ENCODE measurements at regions not wholly inside any gene's neighbourhood (a gene's known extent, or its start where the extent isn't known, plus 50 kb on each side); places are given as distances from the start of the nearest gene placed in this dataset.

GRCh38 chr2:240253583-240254145 lies 113.2 kb upstream of the OTOS start:
- ATAC-seq (ENCODE audit: low read depth) (no peak), DNase-seq (no peak)
- Histone ChIP-seq H2AK9ac (replicated peaks; ENCODE audit: low read depth, low read length, poor library complexity) (no peak overlapping the region), H3K27ac (ENCODE audit: insufficient read depth, low read length) (no peak overlapping the region), H3K14ac (replicated peaks; ENCODE audit: low read depth, low read length) (no peak overlapping the region), H2BK20ac (ENCODE audit: low read depth, low read length) (no peak overlapping the region), H3K4ac (ENCODE audit: low read depth, low read length) (no peak overlapping the region; the same call in 1 of the 2 replicates), H3K18ac (ENCODE audit: low read depth, low read length) (no peak overlapping the region), H3K4me2 (ENCODE audit: low read depth, low read length) (no peak overlapping the region), H2AFZ (replicated peaks; ENCODE audit: low read length, poor library complexity) (no peak overlapping the region), H3K9me1 (ENCODE audit: insufficient read depth, low read length) (peaks cover 10% of the 10 kb centered on the region; the same call in 1 of the 2 replicates), H4K8ac (ENCODE audit: low read depth in 2 of 2, low read length in 2 of 2) (no peak overlapping the region), H3K9me3 (ENCODE audit: control insufficient read depth, insufficient read depth, low read length) (peaks cover 2% of the 10 kb centered on the region; the same call in 1 of the 2 replicates), H3K4me3 (ENCODE audit: insufficient read depth, low read depth, low read length) (no peak overlapping the region), H3K9ac (ENCODE audit: low read depth, low read length) (no peak overlapping the region), H2BK5ac (ENCODE audit: low read depth, low read length, poor library complexity, severe bottlenecking) (no peak overlapping the region), H3K4me1 (ENCODE audit: control insufficient read depth, insufficient read depth, low read length) (peaks cover 14% of the 10 kb centered on the region), H2AK5ac (ENCODE audit: low read depth, low read length) (no peak overlapping the region), H4K91ac (ENCODE audit: insufficient read depth, low read depth, low read length) (no peak overlapping the region), H3K56ac (ENCODE audit: extremely low read depth, insufficient read depth, low read length) (no peak overlapping the region), H2BK15ac (ENCODE audit: low read depth, low read length) (no peak overlapping the region), H4K5ac (ENCODE audit: low read depth, low read length) (no peak overlapping the region), H3K36me3 (ENCODE audit: control insufficient read depth, insufficient read depth, low read length) (no peaks in the 10 kb centered on the region), H3K23ac (ENCODE audit: low read depth, low read length) (no peak overlapping the region), H3K79me1 (ENCODE audit: low read depth in 1 of 2, low read length in 2 of 2) (no peaks in the 10 kb centered on the region), H2BK120ac (ENCODE audit: low read depth, low read length) (no peak overlapping the region), H3K27me3 (ENCODE audit: control insufficient read depth, insufficient read depth, low read length) (0 out of 2 replicates have a peak, but pooled peaks cover 2% of the 10 kb centered on the region), H4K20me1 (ENCODE audit: insufficient read depth, low read length) (no peaks in the 10 kb centered on the region)
- POLR2A ChIA-PET (ENCODE audit: unreplicated experiment), result no interaction called here
- TF ChIP-seq MAZ (IDR thresholded peaks at IDR 0.05; ENCODE audit: borderline replicate concordance, low read depth, low read length), result no peak
- TF ChIP-seq SMC3 (IDR thresholded peaks at IDR 0.05; ENCODE audit: low read depth, low read length), result no peak
- no peak for TF ChIP-seq CHD1 (IDR thresholded peaks at IDR 0.05; ENCODE audit: low read depth, low read length)
- TF ChIP-seq CTCF (conservative IDR thresholded peaks at IDR 0.05; ENCODE audit: low read depth, low read length), result no peak
- intact Hi-C loops (cut with micrococcal nuclease), result no loop called here
- 64% methylated on average over 4 of the region's 10 CpGs; no CpG with 5 or more reads in 1 of the 2 experiments for WGBS, 2 experiments (ENCODE audit: extremely low coverage in 2 of 2, insufficient read length in 1 of 2)
- no TSS peak for BruUV-seq (replicated peaks)
- dilution Hi-C loops (cut with HindIII; ENCODE audit: low sequenced_read_pairs, unreplicated experiment), result no loop called here
- in situ Hi-C loops (cut with MboI; ENCODE audit: low sequenced_read_pairs), result no loop called here
- CTCF ChIA-PET, result no interaction called here

Measured in IMR-90 (cell line).